Choroid plexus epithelial cell (primary cell): ENCODE measurements at regions not wholly inside any gene's neighbourhood (a gene's known extent, or its start where the extent isn't known, plus 50 kb on each side); places are given as distances from the start of the nearest gene placed in this dataset.
A peak's percentile ranks its signal among the peaks of the same experiment; 100 is the strongest.

ENCODE experiments used
- DNase-seq: peaks from one replicate; pipeline ENCODE4 v3.0.0-alpha.2; 2010; ENCODE audit warnings: low read depth
- H3K4me3 ChIP-seq: 2 replicates; pipeline ENCODE4 v1.5.1; 2011; ENCODE audit warnings: low read depth, mild to moderate bottlenecking, control low read depth, low read length, moderate library complexity
- TF ChIP-seq, protein P1 (sequence below): conservative IDR thresholded peaks from 2 replicates; pipeline ENCODE4 v1.5.1; 2011; ENCODE audit warnings: low read depth, mild to moderate bottlenecking, control low read depth, inconsistent platforms, low read length, moderate library complexity

GRCh38 chr3:110093411-110093810 lies 756.1 kb upstream of the DPPA4 start:
- no peak for DNase-seq
- TF ChIP-seq, protein P1, sequence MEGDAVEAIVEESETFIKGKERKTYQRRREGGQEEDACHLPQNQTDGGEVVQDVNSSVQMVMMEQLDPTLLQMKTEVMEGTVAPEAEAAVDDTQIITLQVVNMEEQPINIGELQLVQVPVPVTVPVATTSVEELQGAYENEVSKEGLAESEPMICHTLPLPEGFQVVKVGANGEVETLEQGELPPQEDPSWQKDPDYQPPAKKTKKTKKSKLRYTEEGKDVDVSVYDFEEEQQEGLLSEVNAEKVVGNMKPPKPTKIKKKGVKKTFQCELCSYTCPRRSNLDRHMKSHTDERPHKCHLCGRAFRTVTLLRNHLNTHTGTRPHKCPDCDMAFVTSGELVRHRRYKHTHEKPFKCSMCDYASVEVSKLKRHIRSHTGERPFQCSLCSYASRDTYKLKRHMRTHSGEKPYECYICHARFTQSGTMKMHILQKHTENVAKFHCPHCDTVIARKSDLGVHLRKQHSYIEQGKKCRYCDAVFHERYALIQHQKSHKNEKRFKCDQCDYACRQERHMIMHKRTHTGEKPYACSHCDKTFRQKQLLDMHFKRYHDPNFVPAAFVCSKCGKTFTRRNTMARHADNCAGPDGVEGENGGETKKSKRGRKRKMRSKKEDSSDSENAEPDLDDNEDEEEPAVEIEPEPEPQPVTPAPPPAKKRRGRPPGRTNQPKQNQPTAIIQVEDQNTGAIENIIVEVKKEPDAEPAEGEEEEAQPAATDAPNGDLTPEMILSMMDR = no peak
- no peak overlapping the region for H3K4me3 ChIP-seq

GRCh38 chr3:110093812-110094401 lies 756.6 kb upstream of the DPPA4 start:
- TF ChIP-seq, protein P1 = no peak
- no peak overlapping the region for H3K4me3 ChIP-seq
- DNase-seq = no peak

- no peak for DNase-seq
- H3K4me3 ChIP-seq = no peak overlapping the region
- TF ChIP-seq, protein P1 = no peak
These were observed 762.4 kb upstream of the DPPA4 start for GRCh38 chr3:110099711-110100110.

DNA sequence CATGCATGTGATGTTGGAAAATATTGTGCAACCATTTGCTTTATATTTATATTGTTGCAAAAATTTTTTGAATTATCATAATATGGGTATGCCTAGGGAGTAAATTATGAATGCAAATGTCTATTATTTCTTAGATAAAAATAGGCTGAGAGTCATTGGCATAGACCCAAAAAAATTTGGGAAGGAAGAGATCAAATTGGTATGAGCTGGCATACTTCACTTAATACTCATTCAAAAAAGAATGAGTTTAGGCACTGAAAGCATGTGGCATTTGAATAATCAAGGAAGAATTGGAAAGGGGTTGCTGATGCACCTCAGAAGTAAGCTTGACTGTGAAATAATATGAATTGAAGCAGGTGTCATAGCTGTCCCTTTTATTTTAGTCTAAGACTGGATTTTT lies 764.0 kb upstream of the DPPA4 start:
- TF ChIP-seq, protein P1 = no peak
- no peak overlapping the region for H3K4me3 ChIP-seq
- no peak for DNase-seq

DNA sequence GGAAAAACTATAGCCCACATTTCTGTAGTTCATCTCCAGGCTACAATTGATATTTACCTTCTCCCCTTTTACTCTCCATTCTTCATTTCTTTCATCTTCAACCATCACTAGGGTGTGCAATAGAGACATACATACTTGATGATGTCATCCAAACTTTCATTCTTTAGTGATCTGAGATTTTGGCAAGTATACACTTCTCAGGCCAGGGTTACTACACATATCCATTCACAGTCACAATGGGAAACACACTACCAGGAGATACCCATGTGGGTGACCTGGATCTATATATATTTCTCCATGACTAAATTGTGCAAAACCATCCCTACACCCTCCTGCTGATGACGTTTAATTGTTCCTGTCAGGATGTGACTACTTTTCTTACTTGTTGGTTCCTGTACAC lies 769.5 kb upstream of the DPPA4 start:
- DNase-seq = peak; percentile 23
- TF ChIP-seq, protein P1 = no peak
- no peak overlapping the region for H3K4me3 ChIP-seq

GRCh38 chr3:110123946-110124345 lies 786.6 kb upstream of the DPPA4 start:
- TF ChIP-seq, protein P1 = no peak
- peak; percentile 31 for DNase-seq
- no peak overlapping the region for H3K4me3 ChIP-seq

- no peak overlapping the region for H3K4me3 ChIP-seq
These were observed 788.7 kb upstream of the DPPA4 start for GRCh38 chr3:110126065-110126464.

More at GRCh38 chr3:110126065-110126464, 788.7 kb upstream of the DPPA4 start:
- peak; percentile 40 for DNase-seq
- TF ChIP-seq, protein P1 = no peak
